NCI-H2171 treated with DMSO at 0.1 percent for 48 hours (cell line): ENCODE measurements at regions not wholly inside any gene's neighbourhood (a gene's known extent, or its start where the extent isn't known, plus 50 kb on each side); places are given as distances from the start of the nearest gene placed in this dataset.

Experiments
- DNase-seq: peaks from one replicate; lab custom pipeline; 2025; lab: John Stamatoyannopoulos, UW

DNA sequence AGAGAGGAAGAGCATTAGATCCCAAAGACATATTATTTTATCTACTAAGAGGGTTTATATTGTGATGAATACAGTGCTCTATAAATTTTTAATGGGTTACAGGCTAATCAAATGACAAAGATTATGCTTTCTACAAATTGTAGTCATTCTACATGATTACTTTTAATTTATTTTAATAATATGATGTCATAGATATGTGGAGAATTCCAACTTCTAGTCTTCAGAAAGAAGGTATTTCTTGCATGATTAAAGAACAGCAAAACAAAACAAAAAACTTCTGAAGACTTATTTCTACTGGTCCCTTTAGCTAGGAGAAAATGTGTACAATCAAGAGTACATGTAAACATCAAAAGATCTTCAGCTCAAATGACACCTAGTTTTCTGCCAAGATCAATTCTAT is 71.5 kb upstream of the FOXG1 start:
- no peak for DNase-seq

DNA sequence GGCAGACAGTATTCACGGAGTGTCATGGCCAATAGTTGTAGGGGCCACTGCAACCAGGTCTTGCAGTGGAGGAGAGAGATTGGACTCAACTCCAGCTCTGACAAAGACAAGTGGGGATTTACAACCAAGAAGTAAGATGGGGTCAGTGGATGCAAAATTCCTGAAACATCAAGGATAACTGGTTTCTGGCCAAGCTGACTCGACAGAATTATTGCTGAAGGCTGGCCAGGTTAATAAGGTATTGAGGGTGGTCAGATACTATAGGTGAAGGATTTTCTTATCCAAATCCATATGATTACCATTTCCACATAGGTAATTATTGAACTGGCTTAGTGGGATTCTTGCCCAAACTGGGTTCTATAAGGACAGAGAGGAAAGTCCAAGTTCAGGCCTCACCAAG is 64.9 kb upstream of the FOXG1 start:
- DNase-seq, result no peak

DNA sequence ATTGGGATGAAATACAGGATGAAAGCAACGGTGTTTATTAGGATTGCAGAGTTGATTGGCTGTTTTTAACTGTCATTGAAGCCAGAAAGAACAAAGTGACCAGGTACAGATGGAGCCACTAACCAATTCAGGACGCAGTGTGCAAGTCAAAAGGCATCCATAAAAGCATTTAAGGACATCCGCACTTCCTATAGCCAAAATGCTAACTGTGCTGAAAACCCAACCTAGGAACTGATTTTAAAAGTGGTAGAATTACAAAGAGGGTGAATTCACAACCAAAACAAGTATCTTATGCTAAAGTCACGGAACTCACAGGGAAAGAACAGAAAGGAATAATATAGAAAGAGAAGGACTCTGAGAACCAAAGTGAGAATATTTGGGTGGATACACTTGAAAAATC is 63.1 kb upstream of the FOXG1 start:
- DNase-seq, result no peak

DNA sequence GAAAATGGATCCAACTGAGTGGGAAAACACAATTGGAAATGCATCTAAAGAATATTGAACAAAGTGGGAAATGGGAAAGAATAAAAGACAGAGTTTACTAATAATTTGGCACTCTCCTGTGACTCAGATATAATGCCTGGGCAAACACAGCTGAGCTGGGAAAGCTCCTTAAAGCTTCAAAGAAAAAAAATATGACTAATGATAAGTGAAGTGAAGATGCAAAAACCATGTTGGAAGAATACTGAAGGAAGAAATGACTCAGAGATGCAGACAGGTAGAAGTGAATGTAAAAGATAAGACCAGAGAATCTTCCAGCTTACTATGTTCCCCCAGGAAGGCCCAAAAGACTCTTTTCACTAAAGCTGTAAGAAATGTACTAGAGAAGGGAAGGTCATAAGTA is 62.4 kb upstream of the FOXG1 start:
- no peak for DNase-seq

DNA sequence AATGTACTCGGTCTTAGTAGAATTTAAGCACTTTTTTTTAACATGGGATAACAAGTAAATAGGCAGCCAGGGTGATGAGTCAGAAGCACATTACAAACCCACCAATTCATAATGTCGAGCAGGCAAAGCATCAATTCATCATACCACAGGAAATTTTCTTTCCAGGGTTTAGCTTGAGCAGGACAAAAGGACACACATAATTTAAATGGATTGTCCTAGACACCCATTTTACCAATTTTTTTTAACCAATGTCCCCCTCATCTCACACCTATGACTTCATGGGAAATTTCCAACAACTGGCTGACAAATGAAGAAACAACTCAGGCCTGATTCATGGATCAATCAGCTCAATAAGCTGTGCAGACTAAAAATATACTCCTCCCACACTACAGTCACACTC is 58.8 kb upstream of the FOXG1 start:
- DNase-seq, result no peak

DNA sequence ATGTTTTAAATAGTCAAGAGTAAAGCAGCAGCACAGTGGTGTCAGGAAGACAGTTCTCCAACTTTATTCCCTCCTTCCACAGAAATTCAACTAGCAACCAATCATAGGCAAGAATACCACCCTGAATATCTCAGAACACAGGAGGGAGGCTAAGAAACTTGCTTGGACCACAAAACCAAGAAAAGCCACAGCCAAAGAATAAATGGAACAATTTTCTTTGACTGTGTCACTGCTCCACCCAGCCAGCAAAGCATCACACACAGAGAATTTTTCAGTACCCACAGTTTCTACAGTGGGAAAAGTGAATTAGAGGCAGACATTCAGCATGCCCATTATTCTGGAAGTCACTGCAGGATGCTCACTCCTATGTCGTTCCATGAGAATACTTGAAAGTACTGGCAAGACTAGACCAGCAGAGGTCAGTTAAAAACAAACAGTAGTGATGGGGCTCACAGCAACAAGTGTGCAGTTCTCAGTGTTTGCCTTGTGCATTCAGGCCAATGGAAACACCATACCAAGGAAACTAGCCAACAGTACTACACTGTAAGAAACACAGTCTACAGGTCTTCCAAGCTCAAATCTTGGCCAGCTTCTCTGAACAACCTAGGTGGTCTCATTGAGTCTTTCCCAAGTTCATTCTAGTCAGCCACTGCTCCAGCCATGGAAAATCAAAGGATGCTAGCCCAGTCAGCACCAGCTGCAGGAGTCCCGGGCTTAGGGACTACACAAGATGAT is 56.8 kb upstream of the FOXG1 start:
- no peak for DNase-seq
